ENCODE measurements at regions not wholly inside any gene's neighbourhood (a gene's known extent, or its start where the extent isn't known, plus 50 kb on each side); places are given as distances from the start of the nearest gene placed in this dataset.

DNA sequence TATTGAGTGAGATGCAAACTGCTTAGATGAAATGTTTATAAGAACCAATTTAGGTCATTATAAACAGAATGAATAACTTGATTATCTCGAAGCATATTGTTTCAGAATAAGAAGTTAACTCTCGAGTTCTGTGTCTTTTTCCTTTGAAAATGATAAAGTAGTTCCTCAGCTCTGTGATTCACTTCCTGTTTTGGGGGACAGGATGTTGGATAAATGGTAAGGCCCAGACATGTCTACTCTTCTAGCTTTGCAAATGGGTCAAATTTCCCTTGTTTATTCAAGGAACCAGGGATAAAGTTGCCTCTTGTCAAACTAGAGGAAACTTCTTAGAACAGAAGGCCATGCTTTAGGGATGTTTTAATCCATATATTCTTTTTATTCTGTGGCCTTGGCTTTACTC is 246.9 kb downstream of the SOX4 start:
- 55 to 59% methylated on average over 2 of the region's 2 CpGs for WGBS, 2 donors
- intact Hi-C loops (cut with DNase I), result no loop called here

DNA sequence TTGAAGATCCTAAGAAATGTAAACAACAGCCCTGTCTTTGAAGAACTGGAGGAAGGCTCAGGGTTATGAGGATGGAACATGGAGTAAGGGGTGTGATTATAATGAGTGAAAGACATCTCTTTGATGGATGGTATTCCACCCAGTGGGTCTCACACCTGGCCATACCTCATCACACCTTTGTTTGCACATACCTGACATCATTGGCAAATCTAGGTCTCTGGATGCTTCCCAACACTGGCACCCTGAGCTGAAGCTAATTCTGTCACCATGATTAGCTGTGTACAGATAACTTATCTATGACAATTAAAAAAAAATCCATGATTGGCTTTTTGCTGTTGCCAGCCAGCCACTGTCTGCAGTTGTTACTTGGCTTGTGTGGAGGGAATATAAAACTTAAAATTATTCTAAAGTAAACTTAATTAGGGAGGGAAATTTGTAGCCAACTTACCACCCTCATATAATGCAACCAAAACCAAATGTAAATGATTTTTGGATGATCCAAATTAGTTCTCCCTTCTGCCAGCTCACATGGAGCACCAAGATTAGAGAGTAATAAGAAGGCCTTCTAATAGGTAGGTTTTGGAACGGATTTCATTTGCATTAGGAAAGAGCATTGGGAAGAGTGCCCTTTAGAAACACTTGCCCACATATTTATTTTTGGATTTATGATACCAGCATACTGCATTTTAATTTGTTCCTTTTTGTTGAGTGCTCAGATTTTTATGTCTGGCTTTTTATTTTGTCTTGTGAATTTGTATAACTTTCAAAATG is 249.5 kb downstream of the SOX4 start:
- DNase-seq (no peak), ATAC-seq (no peak)
- Histone ChIP-seq H3K4me3 (no peak overlapping the region), H3K27ac (no peak overlapping the region), H3K27me3 (no peaks in the 10 kb centered on the region), H3K4me1 (peaks cover 9% of the 10 kb centered on the region), H3K9me3 (no peaks in the 10 kb centered on the region), H3K36me3 (replicated peaks in 1 of 2; ENCODE audit: insufficient read depth in 1 of 2, low read depth in 2 of 2) (no peaks in the 10 kb centered on the region)
- 61 to 65% methylated on average over 1 of the region's 1 CpG for WGBS, 2 donors
- TF ChIP-seq, protein P1, sequence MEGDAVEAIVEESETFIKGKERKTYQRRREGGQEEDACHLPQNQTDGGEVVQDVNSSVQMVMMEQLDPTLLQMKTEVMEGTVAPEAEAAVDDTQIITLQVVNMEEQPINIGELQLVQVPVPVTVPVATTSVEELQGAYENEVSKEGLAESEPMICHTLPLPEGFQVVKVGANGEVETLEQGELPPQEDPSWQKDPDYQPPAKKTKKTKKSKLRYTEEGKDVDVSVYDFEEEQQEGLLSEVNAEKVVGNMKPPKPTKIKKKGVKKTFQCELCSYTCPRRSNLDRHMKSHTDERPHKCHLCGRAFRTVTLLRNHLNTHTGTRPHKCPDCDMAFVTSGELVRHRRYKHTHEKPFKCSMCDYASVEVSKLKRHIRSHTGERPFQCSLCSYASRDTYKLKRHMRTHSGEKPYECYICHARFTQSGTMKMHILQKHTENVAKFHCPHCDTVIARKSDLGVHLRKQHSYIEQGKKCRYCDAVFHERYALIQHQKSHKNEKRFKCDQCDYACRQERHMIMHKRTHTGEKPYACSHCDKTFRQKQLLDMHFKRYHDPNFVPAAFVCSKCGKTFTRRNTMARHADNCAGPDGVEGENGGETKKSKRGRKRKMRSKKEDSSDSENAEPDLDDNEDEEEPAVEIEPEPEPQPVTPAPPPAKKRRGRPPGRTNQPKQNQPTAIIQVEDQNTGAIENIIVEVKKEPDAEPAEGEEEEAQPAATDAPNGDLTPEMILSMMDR (IDR thresholded peaks at IDR 0.05), result no peak
- TF ChIP-seq POLR2A (IDR thresholded peaks at IDR 0.05), result no peak
- intact Hi-C loops (cut with DNase I), result no loop called here

More for the DNA sequence above, 246.9 kb downstream of the SOX4 start:
- H3K27me3 ChIP-seq, result no peaks in the 10 kb centered on the region
- H3K4me3 ChIP-seq, result no peak overlapping the region
- H3K9me3 ChIP-seq, result no peaks in the 10 kb centered on the region
- H3K4me1 ChIP-seq, result peaks cover 3% of the 10 kb centered on the region
- H3K36me3 ChIP-seq (replicated peaks in 1 of 2; ENCODE audit: insufficient read depth in 1 of 2, low read depth in 2 of 2), result no peaks in the 10 kb centered on the region
- no peak for ATAC-seq
- no peak overlapping the region for H3K27ac ChIP-seq
- no peak for DNase-seq
- no peak for TF ChIP-seq POLR2A (IDR thresholded peaks at IDR 0.05)
- TF ChIP-seq, protein P1 (IDR thresholded peaks at IDR 0.05), result no peak

DNA sequence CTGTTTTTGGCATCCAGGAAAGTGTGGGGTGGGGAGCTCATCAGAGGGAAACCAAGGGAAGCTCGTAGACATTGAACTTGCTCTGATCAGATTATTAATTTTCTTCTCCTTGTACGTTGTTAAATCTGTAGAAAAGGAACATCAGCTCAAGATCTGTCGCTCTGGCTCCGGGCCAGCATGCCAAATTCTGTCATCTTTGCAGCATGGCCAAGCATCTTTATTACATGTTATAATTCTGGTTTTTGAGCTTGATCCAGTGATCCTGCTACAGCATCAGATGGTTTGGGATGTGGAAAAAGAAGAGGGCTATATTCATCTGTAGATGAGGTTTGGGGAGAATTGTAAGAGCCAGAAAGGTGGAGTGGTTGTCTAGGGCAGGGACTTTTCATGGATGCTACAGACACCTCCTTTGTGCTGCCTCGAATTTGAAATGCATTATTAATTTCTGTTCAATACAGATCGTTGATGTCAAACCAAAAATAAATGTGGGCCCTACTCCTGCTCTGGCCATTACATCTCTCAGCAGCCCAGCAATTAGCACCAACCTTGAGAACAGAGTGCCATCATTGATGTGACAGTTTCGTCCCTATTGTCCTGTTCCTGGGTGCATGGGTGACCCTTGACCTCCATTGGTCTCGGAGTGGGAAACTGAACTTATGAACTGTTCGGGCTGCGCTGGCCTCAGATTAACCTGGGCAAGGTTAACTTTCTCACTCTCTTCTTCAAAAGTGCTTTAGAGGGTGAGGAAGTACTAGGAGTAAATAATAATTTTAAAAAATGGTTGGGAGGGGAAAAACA is 250.8 kb downstream of the SOX4 start:
- Histone ChIP-seq H3K4me1 (peaks cover 9% of the 10 kb centered on the region), H3K9me3 (no peaks in the 10 kb centered on the region), H3K27me3 (no peaks in the 10 kb centered on the region), H3K4me3 (no peak overlapping the region), H3K36me3 (replicated peaks in 1 of 2; ENCODE audit: insufficient read depth in 1 of 2, low read depth in 2 of 2) (no peaks in the 10 kb centered on the region), H3K27ac (no peak overlapping the region)
- 78 to 80% methylated on average over 10 of the region's 10 CpGs for WGBS, 2 donors
- ATAC-seq (no peak), DNase-seq (no peak)
- TF ChIP-seq, protein P1 (IDR thresholded peaks at IDR 0.05), result no peak
- no peak for TF ChIP-seq POLR2A (IDR thresholded peaks at IDR 0.05)
- intact Hi-C loops (cut with DNase I), result no loop called here

DNA sequence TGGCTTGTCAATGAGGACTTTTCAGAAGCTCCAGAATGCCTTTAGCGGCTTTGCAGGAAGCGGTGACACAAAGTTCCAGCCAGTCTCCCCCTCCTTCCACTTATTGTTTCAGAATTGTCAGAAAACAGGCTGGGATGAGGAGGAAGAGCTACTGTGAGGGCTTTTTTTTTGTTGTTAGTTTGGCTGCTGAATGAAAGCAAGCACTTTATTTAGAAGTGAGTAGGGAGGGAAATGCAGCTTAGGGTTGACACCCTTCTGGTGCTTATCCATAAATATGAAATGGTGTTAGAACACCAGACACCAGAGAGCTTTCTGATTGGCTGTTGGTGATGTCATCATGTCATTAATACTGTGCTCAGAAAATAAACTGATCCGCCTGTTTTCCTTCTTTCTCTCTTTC is 251.5 kb downstream of the SOX4 start:
- Histone ChIP-seq H3K36me3 (replicated peaks in 1 of 2; ENCODE audit: insufficient read depth in 1 of 2, low read depth in 2 of 2) (no peaks in the 10 kb centered on the region), H3K4me3 (no peak overlapping the region), H3K4me1 (peaks cover 9% of the 10 kb centered on the region), H3K9me3 (no peaks in the 10 kb centered on the region), H3K27ac (no peak overlapping the region), H3K27me3 (no peaks in the 10 kb centered on the region)
- intact Hi-C loops (cut with DNase I), result no loop called here
- DNase-seq (no peak), ATAC-seq (no peak)
- 69 to 79% methylated on average over 3 of the region's 3 CpGs for WGBS, 2 donors
- no peak for TF ChIP-seq POLR2A (IDR thresholded peaks at IDR 0.05)
- TF ChIP-seq, protein P1 (IDR thresholded peaks at IDR 0.05), result no peak
